ENCODE measurements at regions not wholly inside any gene's neighbourhood (a gene's known extent, or its start where the extent isn't known, plus 50 kb on each side); places are given as distances from the start of the nearest gene placed in this dataset.

DNA sequence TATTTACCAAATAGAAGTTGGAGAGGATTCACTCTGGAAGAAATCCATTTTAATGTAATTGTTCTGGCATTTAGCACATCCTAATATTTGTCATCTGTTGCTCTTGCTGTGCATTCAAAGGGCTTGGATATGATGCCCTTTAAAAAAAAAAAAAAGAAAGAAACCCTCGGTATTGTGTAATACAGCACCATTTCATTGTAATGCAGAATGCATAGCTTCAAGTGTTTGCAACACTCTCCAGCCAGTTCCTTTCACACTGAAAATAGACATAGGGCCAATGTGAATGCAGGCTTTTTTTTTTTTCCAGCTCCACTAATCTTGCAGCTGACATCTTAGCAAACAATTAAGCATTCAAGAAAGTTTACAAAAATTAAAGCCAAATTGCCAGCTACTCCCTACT, 197.4 kb upstream of the POU3F2 start:
- TF ChIP-seq, protein P1, sequence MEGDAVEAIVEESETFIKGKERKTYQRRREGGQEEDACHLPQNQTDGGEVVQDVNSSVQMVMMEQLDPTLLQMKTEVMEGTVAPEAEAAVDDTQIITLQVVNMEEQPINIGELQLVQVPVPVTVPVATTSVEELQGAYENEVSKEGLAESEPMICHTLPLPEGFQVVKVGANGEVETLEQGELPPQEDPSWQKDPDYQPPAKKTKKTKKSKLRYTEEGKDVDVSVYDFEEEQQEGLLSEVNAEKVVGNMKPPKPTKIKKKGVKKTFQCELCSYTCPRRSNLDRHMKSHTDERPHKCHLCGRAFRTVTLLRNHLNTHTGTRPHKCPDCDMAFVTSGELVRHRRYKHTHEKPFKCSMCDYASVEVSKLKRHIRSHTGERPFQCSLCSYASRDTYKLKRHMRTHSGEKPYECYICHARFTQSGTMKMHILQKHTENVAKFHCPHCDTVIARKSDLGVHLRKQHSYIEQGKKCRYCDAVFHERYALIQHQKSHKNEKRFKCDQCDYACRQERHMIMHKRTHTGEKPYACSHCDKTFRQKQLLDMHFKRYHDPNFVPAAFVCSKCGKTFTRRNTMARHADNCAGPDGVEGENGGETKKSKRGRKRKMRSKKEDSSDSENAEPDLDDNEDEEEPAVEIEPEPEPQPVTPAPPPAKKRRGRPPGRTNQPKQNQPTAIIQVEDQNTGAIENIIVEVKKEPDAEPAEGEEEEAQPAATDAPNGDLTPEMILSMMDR (IDR thresholded peaks at IDR 0.05; ENCODE audit: insufficient read depth, low read length, poor library complexity, severe bottlenecking), result no peak
- TF ChIP-seq EZH2phosphoT487 (conservative IDR thresholded peaks at IDR 0.05; ENCODE audit: low read length), result no peak
